MM.1S (cell line): ENCODE measurements at regions not wholly inside any gene's neighbourhood (a gene's known extent, or its start where the extent isn't known, plus 50 kb on each side); places are given as distances from the start of the nearest gene placed in this dataset.

Source experiments
- DNase-seq: peaks from one replicate; pipeline ENCODE4 v3.0.0-alpha.2; 2015
- H2AFZ ChIP-seq: fragments of 300-600 bp; sonication (generic); 2 replicates; pipeline ENCODE4 v1.6.0; 2016; ENCODE audit warnings: antibody characterized with exemption, low read length
- H3F3A ChIP-seq: fragments of 300-600 bp; sonication (generic); 2 replicates; pipeline ENCODE4 v1.6.1; 2016; ENCODE audit warnings: mild to moderate bottlenecking, antibody characterized with exemption, low read length, moderate library complexity, mixed read lengths; ENCODE audit not compliant: insufficient read depth
- H3K27ac ChIP-seq: fragments of 300-600 bp; sonication (generic); 2 replicates; pipeline ENCODE4 v1.5.1; 2016; ENCODE audit warnings: mild to moderate bottlenecking, low read length
- H3K27me3 ChIP-seq: fragments of 300-600 bp; sonication (generic); replicated peaks from 2 replicates; pipeline ENCODE4 v1.6.0; 2016; ENCODE audit warnings: low read length; ENCODE audit not compliant: insufficient read depth
- H3K36me3 ChIP-seq: fragments of 300-600 bp; sonication (generic); replicated peaks from 2 replicates; pipeline ENCODE4 v1.6.1; 2016; ENCODE audit warnings: mild to moderate bottlenecking, low read length, mixed read lengths; ENCODE audit not compliant: insufficient read depth
- H3K4me1 ChIP-seq: fragments of 300-600 bp; sonication (generic); 2 replicates; pipeline ENCODE4 v1.6.1; 2016; ENCODE audit warnings: low read length, mixed read lengths
- H3K4me2 ChIP-seq: fragments of 300-600 bp; sonication (generic); 2 replicates; pipeline ENCODE4 v1.6.0; 2016; ENCODE audit warnings: low read depth, low read length
- H3K4me3 ChIP-seq: fragments of 300-600 bp; sonication (generic); 2 replicates; pipeline ENCODE4 v1.5.1; 2016; ENCODE audit warnings: low read length, mixed read lengths
- H3K79me2 ChIP-seq: fragments of 300-600 bp; sonication (generic); 2 replicates; pipeline ENCODE4 v1.6.1; 2016; ENCODE audit warnings: mixed run types, low read length, mixed read lengths
- H3K9ac ChIP-seq: fragments of 300-600 bp; sonication (generic); 2 replicates; pipeline ENCODE4 v1.6.1; 2016; ENCODE audit warnings: low read length, mixed read lengths
- H3K9me2 ChIP-seq: fragments of 300-600 bp; sonication (generic); replicated peaks from 2 replicates; pipeline ENCODE4 v1.6.1; 2016; ENCODE audit warnings: mild to moderate bottlenecking, low read length, mixed read lengths; ENCODE audit not compliant: insufficient read depth
- H3K9me3 ChIP-seq: fragments of 300-600 bp; sonication (generic); replicated peaks from 2 replicates; pipeline ENCODE4 v1.6.1; 2016; ENCODE audit warnings: mild to moderate bottlenecking, low read length, mixed read lengths; ENCODE audit not compliant: insufficient read depth
- H4K20me1 ChIP-seq: fragments of 300-600 bp; sonication (generic); 2 replicates; pipeline ENCODE4 v1.6.1; 2016; ENCODE audit warnings: mild to moderate bottlenecking, low read length, moderate library complexity, mixed read lengths; ENCODE audit not compliant: insufficient read depth
- CTCF ChIP-seq: fragments of 300-600 bp; sonication (generic); IDR thresholded peaks from 2 replicates; pipeline ENCODE4 v1.5.1; 2016; ENCODE audit warnings: antibody characterized with exemption, low read length, mixed read lengths
- EZH2 ChIP-seq: fragments of 300-600 bp; sonication (generic); optimal IDR thresholded peaks from 2 replicates; pipeline ENCODE3; 2017; ENCODE audit warnings: low read depth, mild to moderate bottlenecking, antibody characterized with exemption, low read length, mixed read lengths
- EZH2phosphoT487 ChIP-seq: fragments of 300-600 bp; sonication (generic); IDR thresholded peaks from 2 replicates; pipeline ENCODE4 v1.6.1; 2018; ENCODE audit warnings: antibody characterized with exemption, low read length

DNA sequence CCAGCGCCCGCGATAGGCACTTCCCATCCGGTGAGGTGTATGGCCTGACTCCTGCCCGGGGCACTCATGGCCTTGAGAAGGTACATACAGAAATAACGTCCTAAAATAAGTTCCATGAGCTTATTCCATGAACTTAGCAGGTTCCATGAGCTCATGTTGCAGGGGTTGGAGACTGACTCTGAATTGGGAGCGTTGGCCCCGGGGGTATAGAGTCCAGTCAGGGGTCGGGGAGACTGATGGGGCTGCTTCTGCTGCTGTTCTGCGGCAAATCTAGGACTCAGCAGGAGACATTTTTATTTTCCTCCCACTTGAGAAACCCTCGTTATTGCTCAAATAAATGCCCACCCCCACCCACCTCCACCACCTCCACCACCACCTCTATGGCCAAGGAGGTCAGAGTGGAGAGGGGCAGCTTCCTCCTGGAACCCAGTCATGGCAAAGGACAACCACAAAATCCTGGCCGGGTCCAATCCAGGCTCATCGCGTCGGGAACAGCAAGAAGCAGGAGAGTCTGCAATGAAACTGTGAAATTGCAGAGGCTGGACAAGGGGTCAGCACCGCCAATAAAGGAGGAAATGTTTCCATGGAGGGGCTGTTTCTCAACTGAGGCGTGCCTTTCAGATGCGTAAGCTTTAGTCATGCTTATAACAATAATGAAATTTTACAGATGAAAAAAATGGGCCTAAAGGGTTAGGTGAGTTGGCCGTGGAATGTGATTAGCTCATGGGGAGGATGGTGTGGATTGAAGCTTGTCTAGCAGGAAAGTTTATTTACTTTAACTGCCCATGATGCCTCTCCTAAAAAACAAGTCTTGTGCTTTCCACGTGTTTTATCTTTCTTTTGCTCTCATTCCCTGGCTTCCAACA is 136.6 kb upstream of the ALKAL2 start:
- Histone ChIP-seq H3K4me1 (no peaks in the 10 kb centered on the region), H3F3A (no peaks in the 10 kb centered on the region), H4K20me1 (no peaks in the 10 kb centered on the region), H3K4me3 (no peak overlapping the region), H3K9me3 (no peaks in the 10 kb centered on the region), H3K36me3 (no peaks in the 10 kb centered on the region), H3K27ac (no peak overlapping the region), H3K9me2 (no peaks in the 10 kb centered on the region), H3K27me3 (no peaks in the 10 kb centered on the region), H3K9ac (no peak overlapping the region), H3K79me2 (no peaks in the 10 kb centered on the region), H3K4me2 (no peak overlapping the region), H2AFZ (no peak overlapping the region)
- DNase-seq: no peak
- TF ChIP-seq CTCF (no peak), EZH2phosphoT487 (no peak), EZH2 (no peak)

DNA sequence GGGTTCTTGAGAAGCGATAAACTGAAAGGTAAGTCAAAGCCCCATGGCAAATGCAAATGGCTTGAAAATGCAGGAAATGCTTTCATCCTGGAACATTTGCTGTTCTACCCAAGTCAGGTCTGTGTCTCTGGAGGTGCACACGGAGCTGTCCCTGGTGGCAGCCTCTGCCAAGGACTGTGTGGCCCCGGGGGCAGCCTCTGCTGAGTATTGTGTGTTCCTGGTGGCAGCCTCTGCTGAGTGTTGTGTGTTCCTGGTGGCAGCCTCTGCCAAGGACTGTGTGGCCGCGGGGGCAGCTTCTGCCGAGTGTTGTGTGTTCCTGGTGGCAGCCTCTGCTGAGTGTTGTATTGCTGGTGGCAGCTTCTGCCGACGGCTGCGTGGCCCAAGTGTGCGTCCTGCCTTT is 135.6 kb upstream of the ALKAL2 start:
- no peak overlapping the region for H3K4me3 ChIP-seq
- no peak overlapping the region for H3K9ac ChIP-seq
- no peaks in the 10 kb centered on the region for H3K4me1 ChIP-seq
- TF ChIP-seq EZH2 (no peak), EZH2phosphoT487 (no peak)
- H3K4me2 ChIP-seq: no peak overlapping the region
- H3K36me3 ChIP-seq: no peaks in the 10 kb centered on the region
- no peaks in the 10 kb centered on the region for H3K9me3 ChIP-seq
- H2AFZ ChIP-seq: no peak overlapping the region
- H3F3A ChIP-seq: no peaks in the 10 kb centered on the region
- H4K20me1 ChIP-seq: no peaks in the 10 kb centered on the region
- H3K27me3 ChIP-seq: no peaks in the 10 kb centered on the region
- H3K79me2 ChIP-seq: no peaks in the 10 kb centered on the region
- DNase-seq: no peak
- H3K27ac ChIP-seq: no peak overlapping the region
- H3K9me2 ChIP-seq: no peaks in the 10 kb centered on the region

GRCh38 chr2:422676-423435 is 135.0 kb upstream of the ALKAL2 start:
- Histone ChIP-seq H3K36me3 (no peaks in the 10 kb centered on the region), H3K9ac (no peak overlapping the region), H3K27me3 (no peaks in the 10 kb centered on the region), H3K4me2 (no peak overlapping the region), H3K9me3 (no peaks in the 10 kb centered on the region), H4K20me1 (no peaks in the 10 kb centered on the region), H3K27ac (no peak overlapping the region), H3K79me2 (no peaks in the 10 kb centered on the region), H3F3A (no peaks in the 10 kb centered on the region), H2AFZ (no peak overlapping the region), H3K4me1 (no peaks in the 10 kb centered on the region), H3K4me3 (no peak overlapping the region), H3K9me2 (no peaks in the 10 kb centered on the region)
- TF ChIP-seq EZH2phosphoT487: no peak
- TF ChIP-seq CTCF: no peak
- TF ChIP-seq EZH2: no peak
- DNase-seq: no peak

GRCh38 chr2:421406-421805 is 133.5 kb upstream of the ALKAL2 start:
- Histone ChIP-seq H3K9me2 (no peaks in the 10 kb centered on the region), H4K20me1 (no peaks in the 10 kb centered on the region)
- TF ChIP-seq CTCF: no peak
- TF ChIP-seq EZH2phosphoT487: no peak
- TF ChIP-seq EZH2: no peak

More at GRCh38 chr2:421406-421805, 133.5 kb upstream of the ALKAL2 start:
- no peaks in the 10 kb centered on the region for H3K27me3 ChIP-seq
- no peak for DNase-seq
- H2AFZ ChIP-seq: no peak overlapping the region
- H3K4me1 ChIP-seq: no peaks in the 10 kb centered on the region
- no peaks in the 10 kb centered on the region for H3K36me3 ChIP-seq
- H3K27ac ChIP-seq: no peak overlapping the region
- H3F3A ChIP-seq: no peaks in the 10 kb centered on the region
- H3K79me2 ChIP-seq: no peaks in the 10 kb centered on the region
- no peak overlapping the region for H3K9ac ChIP-seq
- H3K4me3 ChIP-seq: no peak overlapping the region
- no peaks in the 10 kb centered on the region for H3K9me3 ChIP-seq
- H3K4me2 ChIP-seq: no peak overlapping the region
